GM23338 (cell line): ENCODE measurements at regions not wholly inside any gene's neighbourhood (a gene's known extent, or its start where the extent isn't known, plus 50 kb on each side); places are given as distances from the start of the nearest gene placed in this dataset.

Source experiments
- ATAC-seq: fragments of 200-7000 bp; cut with Tn5 transposase; 3 replicates; pipeline ENCODE4 v1.9.1; 2020
- DNase-seq: peaks from one replicate; pipeline ENCODE4 v3.0.0-alpha.2; 2015; ENCODE audit warnings: low spot score
- H2AFZ ChIP-seq: fragments of 200-600 bp; sonication (generic); 2 replicates; pipeline ENCODE4 v1.8.0; 2016; ENCODE audit warnings: antibody characterized with exemption, mild to moderate bottlenecking, moderate library complexity
- H3F3A ChIP-seq: fragments of 200-600 bp; sonication (generic); replicated peaks from 2 replicates; pipeline ENCODE4 v1.8.0; 2017; ENCODE audit warnings: antibody characterized with exemption, mixed run types, low read depth
- H3K27ac ChIP-seq: fragments of 200-600 bp; sonication (generic); 2 replicates; pipeline ENCODE4 v1.6.1; 2016; ENCODE audit warnings: low read depth
- H3K27me3 ChIP-seq: fragments of 200-600 bp; sonication (generic); 2 replicates; pipeline ENCODE4 v1.8.0; 2016; ENCODE audit warnings: mild to moderate bottlenecking, mixed run types, moderate library complexity; ENCODE audit not compliant: insufficient read depth
- H3K36me3 ChIP-seq: fragments of 200-600 bp; sonication (generic); 2 replicates; pipeline ENCODE4 v1.8.0; 2016; ENCODE audit warnings: mild to moderate bottlenecking; ENCODE audit not compliant: insufficient read depth
- H3K4me1 ChIP-seq: fragments of 200-600 bp; sonication (generic); 2 replicates; pipeline ENCODE4 v1.8.0; 2016; ENCODE audit warnings: mild to moderate bottlenecking, moderate library complexity; ENCODE audit not compliant: insufficient read depth
- H3K4me2 ChIP-seq: fragments of 200-600 bp; sonication (generic); 2 replicates; pipeline ENCODE4 v1.7.1; 2017; ENCODE audit warnings: mixed run types
- H3K4me3 ChIP-seq: fragments of 200-600 bp; sonication (generic); 2 replicates; pipeline ENCODE4 v1.6.1; 2016; ENCODE audit warnings: mixed run types
- H3K79me2 ChIP-seq: fragments of 200-600 bp; sonication (generic); replicated peaks from 2 replicates; pipeline ENCODE4 v1.8.0; 2017; ENCODE audit warnings: mild to moderate bottlenecking; ENCODE audit not compliant: insufficient read depth
- H3K9me2 ChIP-seq: fragments of 200-600 bp; sonication (generic); 2 replicates; pipeline ENCODE4 v1.8.0; 2017; ENCODE audit not compliant: insufficient read depth
- H4K20me1 ChIP-seq: fragments of 200-600 bp; sonication (generic); replicated peaks from 2 replicates; pipeline ENCODE4 v1.8.0; 2017; ENCODE audit warnings: mild to moderate bottlenecking; ENCODE audit not compliant: insufficient read depth
- H3K27ac Mint-ChIP-seq: 2 replicates; pipeline ENCODE4 v1.8.0; 2020; ENCODE audit warnings: inconsistent platforms, mild to moderate bottlenecking, moderate library complexity, mixed read lengths
- H3K27me3 Mint-ChIP-seq: 3 replicates; pipeline ENCODE4 v1.8.0; 2022; ENCODE audit warnings: low read depth, mild to moderate bottlenecking, moderate library complexity, mixed read lengths, inconsistent platforms; ENCODE audit not compliant: insufficient read depth, poor library complexity
- H3K36me3 Mint-ChIP-seq: 3 replicates; pipeline ENCODE4 v1.8.0; 2021; ENCODE audit warnings: low read depth, mild to moderate bottlenecking, inconsistent platforms, moderate library complexity, mixed read lengths
- H3K4me1 Mint-ChIP-seq: 3 replicates; pipeline ENCODE4 v1.8.0; 2020; ENCODE audit warnings: mild to moderate bottlenecking, inconsistent platforms, mixed read lengths
- H3K4me3 Mint-ChIP-seq: 3 replicates; pipeline ENCODE4 v1.8.0; 2021; ENCODE audit warnings: moderate library complexity, mild to moderate bottlenecking, inconsistent platforms, mixed read lengths
- H3K9me3 Mint-ChIP-seq: 3 replicates; pipeline ENCODE4 v1.8.0; 2020; ENCODE audit warnings: moderate library complexity, mild to moderate bottlenecking, inconsistent platforms, mixed read lengths
- CREB1 ChIP-seq: fragments of 250-450 bp; sonication (Bioruptor Pico); IDR thresholded peaks from 2 replicates; pipeline ENCODE4 v1.5.0; 2020; ENCODE audit warnings: low read depth, mild to moderate bottlenecking, moderate library complexity
- EZH2 ChIP-seq: fragments of 200-600 bp; sonication (generic); IDR thresholded peaks from one replicate; pipeline ENCODE4 v1.8.0; 2017; ENCODE audit warnings: antibody characterized with exemption, mild to moderate bottlenecking, low read depth; ENCODE audit not compliant: unreplicated experiment
- EZH2phosphoT487 ChIP-seq: fragments of 200-600 bp; sonication (generic); IDR thresholded peaks from one replicate; pipeline ENCODE4 v1.8.1; 2018; ENCODE audit warnings: antibody characterized with exemption; ENCODE audit not compliant: unreplicated experiment
- JUNB ChIP-seq: IDR thresholded peaks from one replicate; pipeline ENCODE4 v1.6.1; 2016; ENCODE audit warnings: antibody characterized with exemption; ENCODE audit not compliant: unreplicated experiment
- NANOG ChIP-seq: IDR thresholded peaks from 2 replicates; pipeline ENCODE4 v1.6.1; 2016; ENCODE audit warnings: antibody characterized with exemption, borderline replicate concordance
- POLR2AphosphoS5 ChIP-seq: IDR thresholded peaks from 2 replicates; pipeline ENCODE4 v1.6.1; 2016; ENCODE audit warnings: antibody characterized with exemption, low read depth
- STAT1 ChIP-seq: IDR thresholded peaks from one replicate; pipeline ENCODE4 v1.6.1; 2016; ENCODE audit warnings: antibody characterized with exemption; ENCODE audit not compliant: unreplicated experiment
- ZNF114 ChIP-seq: fragments of 250-450 bp; sonication (Bioruptor Pico); IDR thresholded peaks from 2 replicates; pipeline ENCODE4 v1.5.0; 2020; ENCODE audit warnings: mild to moderate bottlenecking, moderate library complexity
- TF ChIP-seq, protein P1 (sequence below), 2 experiments: fragments of 200-600 bp in 1 of 2; sonication (generic) in 1 of 2; conservative IDR thresholded peaks; 2 replicates each; pipeline versions ENCODE4 v1.5.1 to v1.6.1; 2016 to 2017; ENCODE audit warnings: antibody characterized with exemption in 2 of 2, low read depth in 2 of 2, mild to moderate bottlenecking in 2 of 2, moderate library complexity in 1 of 2
- TF ChIP-seq, protein P2 (sequence below): IDR thresholded peaks from one replicate; pipeline ENCODE4 v1.6.1; 2018; ENCODE audit warnings: antibody characterized with exemption; ENCODE audit not compliant: unreplicated experiment
- TF ChIP-seq, protein P3 (sequence below): IDR thresholded peaks from 2 replicates; pipeline ENCODE4 v1.6.1; 2016; ENCODE audit warnings: antibody characterized with exemption

DNA sequence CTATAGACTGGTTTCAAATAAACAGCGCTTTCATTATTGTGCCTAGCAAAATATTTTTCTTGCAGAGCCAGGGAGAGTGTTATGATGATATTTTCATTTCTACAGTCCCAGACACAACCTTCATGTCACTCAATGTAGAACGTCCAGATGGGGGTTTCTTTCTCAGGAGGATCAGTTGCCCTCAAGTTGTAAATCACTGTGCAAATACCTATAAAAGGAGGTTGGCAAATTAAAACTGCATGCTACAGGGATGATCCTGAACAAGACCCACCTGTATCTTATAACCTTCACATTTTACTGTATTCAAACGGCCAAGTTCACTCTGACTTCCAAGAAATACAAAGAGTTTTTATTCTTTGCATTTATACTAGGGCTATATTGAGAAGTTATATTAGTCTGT, 486.0 kb downstream of the EDEM1 start:
- Histone ChIP-seq H3F3A (no peaks in the 10 kb centered on the region), H3K4me1 (no peaks in the 10 kb centered on the region), H3K36me3 (peaks cover 12% of the 10 kb centered on the region), H3K9me2 (no peaks in the 10 kb centered on the region), H2AFZ (no peak overlapping the region), H3K4me3 (no peak overlapping the region), H3K79me2 (no peaks in the 10 kb centered on the region), H4K20me1 (no peaks in the 10 kb centered on the region), H3K4me2 (no peak overlapping the region), H3K27me3 (no peaks in the 10 kb centered on the region), H3K27ac (no peak overlapping the region)
- TF ChIP-seq NANOG: no peak
- Mint-ChIP-seq H3K27ac (no peak overlapping the region), H3K36me3 (no peaks in the 10 kb centered on the region; the same call in 2 of the 3 replicates), H3K4me3 (no peak overlapping the region), H3K27me3 (peaks cover 2% of the 10 kb centered on the region), H3K9me3 (peaks cover 72% of the 10 kb centered on the region), H3K4me1 (no peaks in the 10 kb centered on the region)
- no peak for DNase-seq
- no peak for ATAC-seq

DNA sequence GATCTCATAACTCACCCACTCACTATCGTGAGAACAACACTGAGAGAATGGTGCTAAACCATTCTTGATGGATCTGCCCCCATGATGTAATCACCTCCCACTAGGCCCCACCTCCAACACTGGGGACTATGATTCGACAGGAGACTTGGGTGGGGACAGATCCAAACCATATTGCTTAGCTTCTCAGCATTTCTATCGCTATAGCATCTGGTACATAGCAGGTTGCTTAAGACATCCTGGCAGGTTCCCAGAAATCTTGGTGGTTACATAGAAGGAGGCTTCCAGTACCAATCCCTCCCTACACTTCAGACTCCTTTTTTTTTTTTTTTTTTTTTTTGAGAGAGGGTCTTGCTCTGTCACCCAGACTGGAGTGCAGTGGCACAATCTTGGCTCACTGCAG, 487.8 kb downstream of the EDEM1 start:
- H3K36me3 ChIP-seq: peaks cover 9% of the 10 kb centered on the region; the same call in 1 of the 2 replicates
- Mint-ChIP-seq H3K36me3 (no peaks in the 10 kb centered on the region; the same call in 2 of the 3 replicates), H3K27ac (no peak overlapping the region), H3K27me3 (peaks cover 2% of the 10 kb centered on the region), H3K9me3 (peaks cover 73% of the 10 kb centered on the region), H3K4me1 (no peaks in the 10 kb centered on the region), H3K4me3 (no peak overlapping the region)
- DNase-seq (no peak), ATAC-seq (no peak)
- no peaks in the 10 kb centered on the region for H3K4me1 ChIP-seq
- no peak overlapping the region for H2AFZ ChIP-seq
- no peaks in the 10 kb centered on the region for H3K9me2 ChIP-seq
- H3K27me3 ChIP-seq: no peaks in the 10 kb centered on the region
- no peaks in the 10 kb centered on the region for H3K79me2 ChIP-seq
- no peak overlapping the region for H3K4me3 ChIP-seq
- no peaks in the 10 kb centered on the region for H4K20me1 ChIP-seq
- H3K4me2 ChIP-seq: no peak overlapping the region
- H3K27ac ChIP-seq: no peak overlapping the region
- H3F3A ChIP-seq: no peaks in the 10 kb centered on the region
- no peak for TF ChIP-seq POLR2AphosphoS5
- TF ChIP-seq, protein P1, sequence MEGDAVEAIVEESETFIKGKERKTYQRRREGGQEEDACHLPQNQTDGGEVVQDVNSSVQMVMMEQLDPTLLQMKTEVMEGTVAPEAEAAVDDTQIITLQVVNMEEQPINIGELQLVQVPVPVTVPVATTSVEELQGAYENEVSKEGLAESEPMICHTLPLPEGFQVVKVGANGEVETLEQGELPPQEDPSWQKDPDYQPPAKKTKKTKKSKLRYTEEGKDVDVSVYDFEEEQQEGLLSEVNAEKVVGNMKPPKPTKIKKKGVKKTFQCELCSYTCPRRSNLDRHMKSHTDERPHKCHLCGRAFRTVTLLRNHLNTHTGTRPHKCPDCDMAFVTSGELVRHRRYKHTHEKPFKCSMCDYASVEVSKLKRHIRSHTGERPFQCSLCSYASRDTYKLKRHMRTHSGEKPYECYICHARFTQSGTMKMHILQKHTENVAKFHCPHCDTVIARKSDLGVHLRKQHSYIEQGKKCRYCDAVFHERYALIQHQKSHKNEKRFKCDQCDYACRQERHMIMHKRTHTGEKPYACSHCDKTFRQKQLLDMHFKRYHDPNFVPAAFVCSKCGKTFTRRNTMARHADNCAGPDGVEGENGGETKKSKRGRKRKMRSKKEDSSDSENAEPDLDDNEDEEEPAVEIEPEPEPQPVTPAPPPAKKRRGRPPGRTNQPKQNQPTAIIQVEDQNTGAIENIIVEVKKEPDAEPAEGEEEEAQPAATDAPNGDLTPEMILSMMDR (conservative IDR thresholded peaks at IDR 0.05; ENCODE audit: low read depth in 2 of 2): no peak
- TF ChIP-seq JUNB: no peak
- no peak for TF ChIP-seq CREB1 (CRISPR knock-in tag)
- no peak for TF ChIP-seq STAT1
- TF ChIP-seq, protein P2, sequence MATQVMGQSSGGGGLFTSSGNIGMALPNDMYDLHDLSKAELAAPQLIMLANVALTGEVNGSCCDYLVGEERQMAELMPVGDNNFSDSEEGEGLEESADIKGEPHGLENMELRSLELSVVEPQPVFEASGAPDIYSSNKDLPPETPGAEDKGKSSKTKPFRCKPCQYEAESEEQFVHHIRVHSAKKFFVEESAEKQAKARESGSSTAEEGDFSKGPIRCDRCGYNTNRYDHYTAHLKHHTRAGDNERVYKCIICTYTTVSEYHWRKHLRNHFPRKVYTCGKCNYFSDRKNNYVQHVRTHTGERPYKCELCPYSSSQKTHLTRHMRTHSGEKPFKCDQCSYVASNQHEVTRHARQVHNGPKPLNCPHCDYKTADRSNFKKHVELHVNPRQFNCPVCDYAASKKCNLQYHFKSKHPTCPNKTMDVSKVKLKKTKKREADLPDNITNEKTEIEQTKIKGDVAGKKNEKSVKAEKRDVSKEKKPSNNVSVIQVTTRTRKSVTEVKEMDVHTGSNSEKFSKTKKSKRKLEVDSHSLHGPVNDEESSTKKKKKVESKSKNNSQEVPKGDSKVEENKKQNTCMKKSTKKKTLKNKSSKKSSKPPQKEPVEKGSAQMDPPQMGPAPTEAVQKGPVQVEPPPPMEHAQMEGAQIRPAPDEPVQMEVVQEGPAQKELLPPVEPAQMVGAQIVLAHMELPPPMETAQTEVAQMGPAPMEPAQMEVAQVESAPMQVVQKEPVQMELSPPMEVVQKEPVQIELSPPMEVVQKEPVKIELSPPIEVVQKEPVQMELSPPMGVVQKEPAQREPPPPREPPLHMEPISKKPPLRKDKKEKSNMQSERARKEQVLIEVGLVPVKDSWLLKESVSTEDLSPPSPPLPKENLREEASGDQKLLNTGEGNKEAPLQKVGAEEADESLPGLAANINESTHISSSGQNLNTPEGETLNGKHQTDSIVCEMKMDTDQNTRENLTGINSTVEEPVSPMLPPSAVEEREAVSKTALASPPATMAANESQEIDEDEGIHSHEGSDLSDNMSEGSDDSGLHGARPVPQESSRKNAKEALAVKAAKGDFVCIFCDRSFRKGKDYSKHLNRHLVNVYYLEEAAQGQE: no peak
- TF ChIP-seq EZH2phosphoT487: no peak
- no peak for TF ChIP-seq NANOG
- no peak for TF ChIP-seq ZNF114 (CRISPR knock-in tag)
- TF ChIP-seq, protein P3, sequence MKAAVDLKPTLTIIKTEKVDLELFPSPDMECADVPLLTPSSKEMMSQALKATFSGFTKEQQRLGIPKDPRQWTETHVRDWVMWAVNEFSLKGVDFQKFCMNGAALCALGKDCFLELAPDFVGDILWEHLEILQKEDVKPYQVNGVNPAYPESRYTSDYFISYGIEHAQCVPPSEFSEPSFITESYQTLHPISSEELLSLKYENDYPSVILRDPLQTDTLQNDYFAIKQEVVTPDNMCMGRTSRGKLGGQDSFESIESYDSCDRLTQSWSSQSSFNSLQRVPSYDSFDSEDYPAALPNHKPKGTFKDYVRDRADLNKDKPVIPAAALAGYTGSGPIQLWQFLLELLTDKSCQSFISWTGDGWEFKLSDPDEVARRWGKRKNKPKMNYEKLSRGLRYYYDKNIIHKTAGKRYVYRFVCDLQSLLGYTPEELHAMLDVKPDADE: no peak
- no peak for TF ChIP-seq EZH2
